ENCODE measurements at regions not wholly inside any gene's neighbourhood (a gene's known extent, or its start where the extent isn't known, plus 50 kb on each side); places are given as distances from the start of the nearest gene placed in this dataset.
"Not testable (repeated sequence)": the region's sequence is repeated elsewhere in the genome, so short reads cannot be mapped to it uniquely, and the experiment has no call there.

DNA sequence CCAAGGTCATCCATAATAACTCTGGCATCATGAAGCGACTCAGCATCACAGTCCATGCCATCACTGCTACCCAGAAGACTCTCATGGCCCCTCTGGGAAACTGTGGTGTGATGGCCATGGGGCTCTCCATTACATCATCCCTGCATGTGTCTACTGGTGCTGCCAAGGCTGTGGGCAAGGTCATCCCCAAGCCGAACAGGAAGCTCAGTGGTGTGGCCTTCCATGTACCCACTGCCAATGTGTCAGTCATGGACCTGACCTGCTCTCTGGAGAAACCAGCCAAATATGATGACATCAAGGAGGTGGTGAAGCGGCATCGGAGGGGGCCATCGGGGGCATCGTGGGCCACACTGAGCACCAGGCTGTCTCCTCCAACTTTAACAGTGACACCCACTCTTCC, 65.1 kb upstream of the ARHGAP29 start:
- DNase-seq: no peak

DNA sequence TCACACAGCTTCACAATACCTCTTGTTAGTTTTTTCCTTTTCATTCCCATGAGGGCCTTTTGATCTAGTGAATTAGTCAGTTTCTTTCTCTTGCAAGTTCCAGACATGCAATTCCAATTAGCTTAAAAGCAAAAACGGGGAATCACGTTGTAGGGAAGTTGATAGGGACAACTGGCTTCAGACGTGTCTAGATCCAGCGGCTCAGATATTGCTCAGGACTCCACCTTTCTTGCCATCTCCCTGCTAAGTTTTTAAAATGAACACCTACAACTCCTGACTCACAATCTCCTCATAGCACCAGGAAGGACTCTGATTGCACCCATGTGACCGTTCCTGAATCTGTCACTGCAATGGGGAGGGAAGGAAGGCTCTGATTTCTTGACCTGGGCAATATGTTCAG, 63.8 kb upstream of the ARHGAP29 start:
- no peak for DNase-seq

DNA sequence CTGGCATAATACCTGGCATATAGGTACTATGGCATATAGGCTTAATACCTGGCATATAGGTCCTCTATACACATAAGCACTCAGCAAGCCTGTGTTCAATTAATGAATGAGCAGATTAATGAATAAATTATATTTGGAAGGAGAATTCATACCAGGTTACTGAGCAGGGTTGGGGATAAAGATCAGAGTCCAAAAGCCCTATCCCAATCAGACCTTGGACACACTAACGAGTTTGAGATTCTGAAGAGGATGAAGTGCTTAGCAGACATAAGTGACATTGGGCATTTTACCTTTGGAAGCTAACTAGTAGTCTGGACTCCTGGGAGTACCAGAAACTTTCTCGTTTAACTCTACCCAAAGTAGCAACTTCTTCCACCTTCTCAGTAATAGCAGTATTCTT, 63.3 kb upstream of the ARHGAP29 start:
- no peak for DNase-seq

DNA sequence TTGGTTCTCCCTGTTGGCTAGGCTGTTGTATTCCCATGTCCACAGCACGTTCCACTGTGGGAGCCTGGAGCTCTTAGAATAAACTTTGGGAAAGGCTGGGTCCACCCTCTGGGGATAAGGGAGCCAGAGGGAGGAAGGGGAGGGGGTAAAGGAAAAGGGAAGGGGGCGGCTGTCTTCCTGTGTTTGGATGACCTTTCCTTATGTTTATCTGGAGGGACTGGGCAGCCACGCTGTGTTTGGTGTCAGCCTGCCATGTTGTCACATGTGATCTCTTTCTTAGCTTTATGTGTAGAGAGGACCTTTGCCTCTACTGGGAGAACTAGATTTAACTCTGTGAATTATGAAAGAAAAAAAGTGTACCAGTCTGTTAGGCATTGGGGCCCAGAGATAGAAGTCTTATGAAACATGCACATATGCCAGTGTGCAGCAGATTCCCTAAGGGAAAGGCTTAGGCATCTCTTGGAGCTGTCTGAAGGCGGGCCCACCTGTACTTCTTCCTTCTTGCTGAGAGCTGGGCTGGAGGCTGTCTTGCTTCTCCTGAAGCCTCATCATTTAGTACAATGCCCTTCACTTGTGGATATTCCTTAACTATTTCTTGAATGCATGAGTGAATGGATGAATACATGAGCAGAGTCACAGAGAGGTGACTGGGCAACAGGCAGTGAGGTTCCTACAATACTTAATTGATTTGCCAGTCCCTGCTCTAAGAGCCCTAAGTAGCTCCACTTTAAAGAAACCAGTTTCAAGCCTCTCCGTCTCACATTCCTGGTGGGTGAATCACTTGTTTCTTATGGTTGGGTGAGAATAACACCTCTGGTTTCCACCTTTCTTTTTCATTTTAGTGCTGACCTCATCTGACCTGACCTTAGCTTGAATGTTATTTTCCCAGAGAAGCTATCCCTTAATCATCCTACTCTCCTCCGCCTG, 62.5 kb upstream of the ARHGAP29 start:
- no peak for DNase-seq

DNA sequence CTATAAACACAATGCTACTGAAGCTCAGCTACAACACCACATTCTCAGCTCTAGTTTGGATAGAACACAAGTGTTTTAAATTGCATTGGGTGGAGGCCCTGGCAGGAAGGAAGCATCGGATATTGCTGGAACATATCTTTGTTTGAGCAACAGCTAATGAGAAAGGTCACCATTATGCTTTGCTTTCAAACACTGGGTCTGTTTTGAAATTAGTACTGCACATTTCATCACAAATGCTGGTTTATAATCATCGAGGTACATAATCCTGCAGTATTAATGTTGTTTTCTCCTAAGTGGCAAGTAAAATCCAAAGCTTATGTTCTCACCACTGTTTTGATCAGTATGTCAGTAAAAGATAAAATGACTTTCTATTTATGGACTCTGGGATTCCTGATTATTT, 61.5 kb upstream of the ARHGAP29 start:
- no peak for DNase-seq

DNA sequence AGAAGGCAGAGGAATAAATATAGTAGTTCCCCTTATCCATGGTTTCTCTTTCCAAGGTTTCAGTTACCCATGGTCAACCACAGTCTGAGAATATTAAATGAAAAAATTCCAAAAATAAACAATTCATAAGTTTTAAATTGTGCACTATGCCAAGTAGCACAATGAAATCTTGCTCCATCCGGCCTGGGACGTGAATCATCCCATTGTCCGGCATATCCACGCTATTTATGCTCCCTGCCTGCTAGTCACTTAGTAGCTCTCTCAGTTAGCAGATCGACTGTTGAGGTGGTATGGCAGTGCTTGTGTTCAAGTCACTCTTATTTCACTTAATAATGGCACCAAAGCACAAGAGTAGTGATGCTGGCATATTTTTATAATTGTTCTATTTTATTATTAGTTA, 58.6 kb upstream of the ARHGAP29 start:
- DNase-seq: no peak

DNA sequence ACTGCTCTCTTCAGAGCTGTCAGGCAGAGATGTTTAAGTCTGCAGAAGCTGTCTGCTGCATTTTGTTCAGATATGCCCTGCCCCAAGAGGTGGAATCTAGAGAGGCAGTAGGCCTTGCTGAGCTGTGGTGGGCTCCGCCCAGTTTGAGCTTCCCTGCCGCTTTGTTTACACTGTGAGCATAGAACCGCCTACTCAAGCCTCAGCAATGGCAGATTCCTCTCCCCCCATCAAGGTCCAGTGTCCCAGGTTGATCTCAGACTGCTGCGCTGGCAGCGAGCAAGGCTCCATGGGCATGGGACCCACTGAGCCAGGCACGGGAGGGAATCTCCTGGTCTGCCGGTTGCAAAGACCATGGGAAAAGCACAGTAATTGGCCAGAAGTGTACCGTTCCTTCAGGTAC, 55.6 kb upstream of the ARHGAP29 start:
- not testable (repeated sequence) for DNase-seq

DNA sequence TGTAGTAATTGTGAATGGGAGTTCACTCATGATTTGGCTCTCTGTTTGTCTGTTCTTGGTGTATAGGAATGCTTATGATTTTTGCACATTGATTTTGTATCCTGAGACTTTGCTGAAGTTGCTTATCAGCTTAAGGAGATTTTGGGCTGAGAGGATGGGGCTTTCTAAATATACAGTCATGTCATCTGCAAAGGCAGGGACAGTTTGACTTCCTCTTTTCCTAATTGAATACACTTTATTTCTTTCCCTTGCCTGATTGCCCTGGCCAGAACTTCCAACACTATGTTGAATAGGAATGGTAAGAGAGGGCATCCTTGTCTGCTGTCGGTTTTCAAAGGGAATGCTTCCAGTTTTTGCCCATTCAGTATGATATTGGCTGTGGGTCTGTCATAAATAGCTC, 51.9 kb upstream of the ARHGAP29 start:
- not testable (repeated sequence) for DNase-seq

All from NCI-H748 treated with DMSO at 0.1 percent for 48 hours (cell line).